Activated CD4-positive, alpha-beta T cell treated with anti-CD3 and anti-CD28 coated beads, Interleukin-10, Interleukin-2, amounts not matched to agents 100 ng/mL and 50 ng/mL, durations not matched to agents 16 hours and 8 hours (primary cell): ENCODE measurements at regions not wholly inside any gene's neighbourhood (a gene's known extent, or its start where the extent isn't known, plus 50 kb on each side); places are given as distances from the start of the nearest gene placed in this dataset.

Source experiments
- DNase-seq: peaks from one replicate; pipeline ENCODE4 v3.0.0-alpha.2; 2020

DNA sequence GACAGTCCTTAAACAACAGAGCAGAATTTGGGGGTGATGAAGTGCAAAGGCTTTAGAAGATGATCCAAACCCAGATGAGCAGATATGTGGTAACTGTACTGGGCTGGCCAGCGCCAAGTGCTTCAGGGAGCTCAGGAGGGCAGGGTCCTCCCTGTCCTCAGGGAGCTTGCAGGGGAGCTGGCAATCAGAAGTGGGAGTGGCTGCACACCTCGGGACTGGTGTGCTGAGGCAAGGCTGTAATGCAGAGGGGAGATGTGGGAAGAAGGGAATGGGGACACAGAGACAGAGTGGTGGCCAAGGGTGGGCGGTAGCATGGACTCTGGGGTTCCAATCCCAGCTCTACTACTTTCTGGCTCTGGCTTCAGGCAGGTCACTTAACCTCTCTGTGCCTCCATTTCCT is 235.6 kb upstream of the NCAM1 start:
- DNase-seq, result no peak

GRCh38 chr11:112727341-112727841 is 233.8 kb upstream of the NCAM1 start:
- DNase-seq, result no peak

- DNase-seq, result no peak
Measured at GRCh38 chr11:112728288-112728687, 232.9 kb upstream of the NCAM1 start.

DNA sequence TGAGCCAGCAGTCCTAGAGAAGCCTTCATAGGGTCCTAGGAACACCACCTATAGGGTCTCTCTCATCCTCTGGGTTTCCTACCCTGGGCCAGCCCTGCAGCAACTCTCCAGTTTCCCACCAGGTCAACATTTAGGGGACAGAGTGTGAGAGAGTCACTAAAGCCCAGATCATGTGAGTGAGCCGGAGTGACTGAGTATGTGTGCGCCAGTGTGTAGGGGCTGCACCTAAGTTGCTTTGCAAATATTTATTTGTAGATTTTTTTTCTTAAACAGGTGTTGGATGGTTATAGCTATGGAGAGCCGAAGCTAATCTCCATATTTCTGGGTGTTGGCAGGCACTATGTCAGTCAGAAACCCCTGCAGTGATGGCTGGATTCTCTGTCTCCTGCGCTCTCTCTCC is 232.5 kb upstream of the NCAM1 start:
- no peak for DNase-seq

DNA sequence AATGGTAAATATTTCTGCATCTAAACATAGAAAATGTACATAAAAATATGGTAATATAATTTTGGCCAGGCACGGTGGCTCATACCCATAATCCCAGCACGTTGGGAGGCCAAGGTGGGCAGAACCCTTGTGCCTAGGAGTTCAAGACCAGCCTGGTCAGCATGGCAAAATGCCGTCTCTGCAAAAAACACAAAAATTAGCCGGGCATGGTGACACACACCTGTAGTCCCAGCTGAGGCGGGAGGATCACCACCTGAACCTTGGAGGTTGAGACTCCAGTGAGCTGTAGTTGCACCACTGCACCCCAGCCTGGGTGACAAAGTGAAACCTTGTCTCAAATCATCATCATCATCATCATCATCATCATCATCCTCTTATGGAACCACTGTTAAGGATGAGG is 230.6 kb upstream of the NCAM1 start:
- DNase-seq, result no peak

DNA sequence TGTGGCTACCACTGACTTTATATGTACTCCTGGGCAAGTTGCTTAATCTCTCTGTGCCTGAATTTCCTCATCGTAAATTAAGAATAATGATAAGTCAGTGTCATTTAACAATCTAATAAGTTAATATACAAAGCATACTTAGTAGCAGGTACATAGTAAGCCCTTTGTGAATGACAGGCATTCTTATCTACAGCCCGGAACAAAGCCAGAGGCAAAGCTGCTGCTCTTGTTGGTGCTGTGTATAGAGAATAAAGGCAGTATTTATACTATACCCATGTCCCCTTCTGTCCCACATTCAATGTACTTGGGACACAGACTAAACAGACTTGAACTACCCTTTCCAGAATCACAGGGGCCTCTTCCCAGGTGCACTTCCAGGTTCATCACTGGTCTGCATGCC is 229.7 kb upstream of the NCAM1 start:
- no peak for DNase-seq

DNA sequence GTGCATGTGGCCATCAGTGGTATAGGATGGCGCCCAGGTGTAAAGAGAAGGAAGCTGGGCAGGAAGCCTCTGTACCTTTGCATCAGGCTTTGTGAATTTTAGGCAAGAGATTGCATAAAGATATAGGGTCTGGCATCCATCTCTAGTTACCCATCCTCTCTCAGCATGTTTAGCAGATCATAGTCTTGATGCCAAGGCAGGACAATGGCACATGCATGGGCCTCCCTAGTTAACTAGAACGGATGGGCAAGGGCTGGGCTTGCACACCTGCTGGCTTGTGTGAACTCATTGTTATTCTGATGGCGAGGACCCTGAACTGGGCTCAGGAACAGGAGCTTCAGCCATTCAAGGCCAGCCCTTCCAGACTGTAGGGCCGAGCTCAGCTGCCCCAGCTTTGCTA is 229.2 kb upstream of the NCAM1 start:
- no peak for DNase-seq

GRCh38 chr11:112734207-112734606 is 227.0 kb upstream of the NCAM1 start:
- no peak for DNase-seq

DNA sequence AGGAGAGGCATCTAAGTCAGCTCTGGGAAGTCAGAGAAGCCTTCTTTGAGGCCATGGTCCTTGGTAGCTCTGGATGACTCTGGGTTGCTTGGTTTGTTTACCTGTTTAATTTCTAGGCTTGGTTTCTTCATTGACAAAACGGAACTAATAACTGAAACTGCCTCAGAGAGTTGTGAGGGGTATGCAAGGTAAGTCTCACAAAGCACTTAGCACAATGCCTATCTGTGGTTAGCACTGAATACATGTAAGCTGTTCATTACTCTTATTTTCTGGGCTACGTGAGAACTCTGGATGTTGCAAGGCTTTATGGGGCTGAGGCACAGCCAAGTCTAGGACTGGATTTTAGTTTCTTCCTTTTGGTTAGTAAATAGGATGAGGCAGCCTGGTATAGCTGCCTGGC is 225.8 kb upstream of the NCAM1 start:
- DNase-seq, result no peak

GRCh38 chr11:112744041-112744440 is 217.2 kb upstream of the NCAM1 start:
- DNase-seq, result no peak

DNA sequence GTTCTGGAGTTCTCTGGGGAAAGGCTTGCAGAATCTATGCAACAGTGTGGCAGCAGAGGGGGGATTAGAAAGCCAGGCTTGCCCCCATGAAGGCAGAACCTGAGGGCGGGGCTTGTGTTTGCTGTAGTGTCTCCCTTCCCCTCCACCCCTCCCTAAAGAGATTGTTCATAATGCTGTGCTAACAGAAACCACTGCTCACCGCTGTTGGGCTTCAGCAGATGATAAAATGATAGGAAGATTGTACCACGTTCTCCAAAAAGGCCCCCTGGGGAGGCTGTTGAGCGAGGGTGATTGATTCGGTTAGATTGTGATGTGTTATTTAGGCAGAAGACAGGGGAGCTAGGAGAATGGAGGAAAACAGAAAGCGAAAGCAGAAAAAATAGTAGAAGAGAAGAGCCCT is 215.2 kb upstream of the NCAM1 start:
- no peak for DNase-seq

GRCh38 chr11:112748252-112748651 is 213.0 kb upstream of the NCAM1 start:
- DNase-seq, result no peak

DNA sequence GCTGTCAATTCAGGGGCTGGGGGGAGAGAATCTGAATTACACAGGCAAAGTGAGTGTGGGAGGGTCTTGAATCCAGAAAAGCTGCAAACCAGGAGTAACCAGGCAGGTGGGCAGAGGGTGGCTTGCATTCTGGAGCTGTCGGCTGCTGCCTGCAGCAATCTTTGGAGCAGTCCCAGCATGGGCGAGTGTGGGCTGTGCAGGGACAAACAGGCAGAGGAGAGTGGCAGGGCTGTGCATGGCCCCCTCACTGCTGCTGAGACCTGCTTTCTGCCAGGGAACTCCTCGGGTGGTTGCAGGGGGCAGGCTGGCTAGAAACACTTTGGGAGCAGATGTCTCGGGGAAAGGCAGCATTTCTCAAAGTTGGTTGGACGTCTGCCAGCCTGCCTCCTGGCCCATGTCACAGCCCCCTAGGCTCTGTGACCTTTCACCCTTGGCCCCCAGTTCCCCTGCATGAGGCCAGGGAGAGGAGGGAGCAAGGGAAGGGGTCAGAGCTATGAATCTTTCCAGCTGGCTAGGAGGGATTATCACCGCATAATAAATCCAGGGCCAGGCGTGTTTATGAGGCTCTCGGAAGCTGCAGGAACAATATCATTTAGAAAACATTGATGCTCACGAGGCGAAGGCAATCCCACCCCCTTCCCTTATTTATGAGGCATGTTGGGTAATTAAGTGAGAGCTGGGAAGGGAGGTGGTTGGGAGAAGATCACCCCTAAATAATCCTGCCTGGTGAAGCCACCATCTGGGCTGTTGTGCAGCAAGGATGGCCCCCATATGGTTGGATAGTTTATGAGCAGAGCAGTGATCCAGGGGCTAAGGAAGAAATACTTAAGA is 212.3 kb upstream of the NCAM1 start:
- no peak for DNase-seq

DNA sequence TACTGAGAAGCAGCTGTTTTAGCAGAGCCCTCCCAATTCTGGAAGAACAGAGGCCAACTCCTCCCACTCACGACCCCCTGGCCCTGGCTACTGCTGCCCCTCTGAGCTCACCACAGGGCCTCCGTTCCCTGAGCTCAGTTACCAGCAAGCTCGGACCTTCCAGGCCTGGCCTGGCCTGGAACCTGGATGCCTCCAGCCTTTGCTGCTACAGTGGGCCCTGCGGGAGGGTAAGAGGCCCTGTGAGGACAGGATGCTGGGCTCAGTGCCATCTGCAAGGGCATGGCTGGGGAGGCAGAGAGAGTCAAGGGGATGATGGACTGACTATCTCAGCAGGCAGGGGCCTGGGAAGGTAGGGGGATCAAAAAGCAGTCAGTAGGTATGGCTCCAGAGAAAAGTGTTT is 209.9 kb upstream of the NCAM1 start:
- DNase-seq, result no peak

- DNase-seq, result no peak
Measured at GRCh38 chr11:112751772-112752171, 209.4 kb upstream of the NCAM1 start.

DNA sequence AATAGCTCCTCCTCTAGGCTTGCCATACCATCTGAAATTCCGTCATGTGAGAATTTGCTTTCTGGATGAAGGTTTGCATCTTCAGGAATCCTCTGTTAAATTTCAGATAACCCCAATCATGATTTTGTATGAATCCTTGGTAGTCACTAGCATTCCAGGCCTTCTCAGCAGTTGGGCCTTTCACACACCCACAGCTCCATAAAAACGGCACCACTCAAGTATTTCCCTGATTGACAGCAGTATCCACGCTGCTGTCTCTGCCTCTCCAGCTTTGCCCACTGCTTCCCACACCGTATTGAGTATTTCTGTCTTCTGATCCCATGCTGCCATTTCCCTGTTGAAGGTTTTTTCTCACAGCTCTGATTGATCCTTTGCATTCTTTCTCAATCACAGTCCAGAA is 208.7 kb upstream of the NCAM1 start:
- DNase-seq, result no peak

- DNase-seq, result no peak
Measured at GRCh38 chr11:112753706-112754105, 207.5 kb upstream of the NCAM1 start.

GRCh38 chr11:112759418-112759817 is 201.8 kb upstream of the NCAM1 start:
- DNase-seq, result no peak

DNA sequence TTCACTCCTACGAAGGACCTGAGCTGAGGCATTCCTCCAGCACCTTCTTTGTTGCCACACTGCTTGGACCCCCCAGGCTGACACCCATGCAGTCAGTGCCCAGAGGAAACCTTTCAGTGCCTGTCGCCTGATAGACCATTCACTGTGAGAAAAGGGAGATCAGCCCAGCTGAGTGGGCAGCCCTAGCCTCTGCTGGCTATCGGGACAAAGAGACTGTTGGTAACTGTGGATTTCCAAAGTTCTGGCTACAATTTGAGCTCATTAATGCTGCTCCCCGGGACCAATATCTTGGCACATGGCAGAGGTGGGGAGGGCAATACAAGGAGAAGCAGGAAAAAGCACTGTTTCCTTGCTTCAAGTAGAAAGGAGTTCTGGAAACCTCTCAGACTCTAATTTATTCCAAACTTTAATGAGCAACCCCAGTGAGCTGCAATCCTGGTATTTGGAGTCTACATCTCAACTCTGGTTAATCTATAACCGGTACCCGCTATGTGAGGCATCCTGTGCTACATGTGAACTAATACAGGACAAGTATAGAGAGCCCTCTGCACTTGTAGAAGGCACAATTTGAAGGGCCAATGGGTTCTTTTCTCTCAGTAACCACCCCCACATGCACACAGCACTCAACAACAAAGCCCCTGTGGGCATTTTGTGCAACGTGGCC is 200.7 kb upstream of the NCAM1 start:
- no peak for DNase-seq

- no peak for DNase-seq
Measured at GRCh38 chr11:112761911-112762706, 199.1 kb upstream of the NCAM1 start.

- DNase-seq, result no peak
Measured at GRCh38 chr11:112762707-112763090, 198.5 kb upstream of the NCAM1 start.

DNA sequence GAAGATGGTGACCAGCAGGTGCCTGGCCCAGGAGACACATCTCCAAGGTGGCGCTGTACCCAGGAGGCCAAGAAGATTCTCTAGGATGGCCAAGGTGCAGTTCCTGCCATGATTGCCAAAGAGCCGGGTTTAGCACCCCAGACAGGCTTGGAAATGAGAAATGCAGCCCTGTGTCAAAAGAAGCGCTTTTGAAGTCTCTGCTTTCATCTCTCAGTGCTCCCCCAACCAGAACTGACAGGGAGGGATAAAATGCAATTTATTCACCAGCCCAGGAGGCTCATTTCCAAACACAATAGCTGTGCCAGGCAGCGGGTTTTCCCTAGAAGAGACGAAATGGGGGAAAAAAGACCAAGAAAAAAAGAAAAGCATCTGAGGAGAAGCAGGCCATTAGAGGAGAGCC is 195.9 kb upstream of the NCAM1 start:
- no peak for DNase-seq

DNA sequence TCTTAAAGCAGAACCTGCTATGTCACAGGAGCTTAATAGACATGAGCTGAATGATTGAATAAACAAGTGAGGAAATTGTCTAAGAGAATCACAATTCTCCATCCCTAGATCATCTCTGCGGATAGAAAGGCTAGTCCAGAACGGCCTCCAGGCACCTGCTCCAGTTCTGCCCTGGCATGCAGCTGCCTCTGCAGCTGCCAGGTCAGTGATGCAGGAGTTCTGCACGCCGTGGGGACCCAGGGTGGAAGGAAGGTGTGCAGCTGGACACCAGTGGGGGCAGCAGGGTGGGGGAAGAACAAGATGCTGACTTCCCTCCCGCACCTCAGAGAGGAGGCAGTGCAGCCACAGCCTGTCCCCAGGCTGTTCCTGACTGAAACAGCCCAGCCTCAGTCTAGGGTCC is 192.1 kb upstream of the NCAM1 start:
- DNase-seq, result no peak

GRCh38 chr11:112769584-112769983 is 191.6 kb upstream of the NCAM1 start:
- no peak for DNase-seq
